ENCODE measurements at regions not wholly inside any gene's neighbourhood (a gene's known extent, or its start where the extent isn't known, plus 50 kb on each side); places are given as distances from the start of the nearest gene placed in this dataset.
"Not testable (repeated sequence)": the region's sequence is repeated elsewhere in the genome, so short reads cannot be mapped to it uniquely, and the experiment has no call there.

- TF ChIP-seq CTCF (IDR thresholded peaks at IDR 0.05; ENCODE audit: low read depth, low read length, missing control alignments) = no peak
- DNase-seq (ENCODE audit: low read depth) = no peak
- no peak overlapping the region for H3K4me3 ChIP-seq (ENCODE audit: low read depth, low read length)
Observed at GRCh38 chr9:93893194-93893593, 62.0 kb downstream of the BARX1 start.

DNA sequence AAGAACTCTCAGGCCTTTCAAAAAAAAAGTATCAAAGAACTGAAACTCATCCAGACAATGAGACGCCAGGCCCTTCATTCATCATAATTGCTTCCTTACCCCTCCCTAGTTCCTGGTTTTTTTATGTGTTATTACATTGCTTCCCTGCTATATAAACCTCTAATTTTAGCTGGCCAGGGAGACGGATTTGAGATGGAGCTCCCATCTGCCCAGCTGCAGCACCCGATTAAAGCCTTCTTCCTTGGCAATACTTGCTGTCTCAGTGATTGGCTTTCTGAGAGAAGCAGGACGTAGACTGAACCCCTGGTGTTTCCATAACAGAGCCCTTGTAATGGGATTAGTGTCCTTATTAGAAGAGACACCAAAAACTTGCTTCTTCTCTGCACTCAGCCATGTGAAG lies 62.4 kb downstream of the BARX1 start:
- TF ChIP-seq CTCF (IDR thresholded peaks at IDR 0.05; ENCODE audit: low read depth, low read length, missing control alignments) = no peak
- no peak for DNase-seq (ENCODE audit: low read depth)
- no peak overlapping the region for H3K4me3 ChIP-seq (ENCODE audit: low read depth, low read length)

GRCh38 chr9:93891549-93892310 lies 63.4 kb downstream of the BARX1 start:
- no peak for TF ChIP-seq CTCF (IDR thresholded peaks at IDR 0.05; ENCODE audit: low read depth, low read length, missing control alignments)

GRCh38 chr9:93891050-93891449 lies 64.1 kb downstream of the BARX1 start:
- DNase-seq (ENCODE audit: low read depth) = no peak
- no peak for TF ChIP-seq CTCF (IDR thresholded peaks at IDR 0.05; ENCODE audit: low read depth, low read length, missing control alignments)
- H3K4me3 ChIP-seq (ENCODE audit: low read depth, low read length) = no peak overlapping the region

More at GRCh38 chr9:93891549-93892310, 63.4 kb downstream of the BARX1 start:
- no peak for DNase-seq (ENCODE audit: low read depth)
- no peak overlapping the region for H3K4me3 ChIP-seq (ENCODE audit: low read depth, low read length)

DNA sequence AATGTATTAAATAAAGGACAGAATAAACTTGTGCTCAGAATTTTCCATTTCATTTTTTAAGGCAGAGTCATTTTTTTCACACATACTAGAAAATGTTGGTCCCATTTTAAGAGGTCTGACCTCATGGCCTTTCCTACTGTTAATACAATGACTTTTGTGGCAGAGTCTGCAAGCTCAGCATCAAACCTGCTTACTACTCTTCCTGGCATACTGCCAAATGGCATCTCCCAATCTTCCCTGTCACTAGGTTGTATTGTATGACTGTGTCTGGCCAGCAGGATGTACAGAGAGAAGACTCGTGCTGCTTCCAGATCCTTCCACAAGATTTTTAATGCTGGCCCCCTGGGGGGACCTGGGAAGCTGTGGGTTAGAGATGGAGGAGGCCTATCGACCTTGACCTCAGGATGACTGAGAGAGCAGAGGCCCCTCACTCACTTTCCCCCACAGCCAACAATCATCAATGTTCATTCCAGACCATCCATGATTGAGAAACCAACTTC lies 64.7 kb downstream of the BARX1 start:
- no peak for TF ChIP-seq CTCF (IDR thresholded peaks at IDR 0.05; ENCODE audit: low read depth, low read length, missing control alignments)
- no peak for DNase-seq (ENCODE audit: low read depth)
- H3K4me3 ChIP-seq (ENCODE audit: low read depth, low read length) = no peak overlapping the region

GRCh38 chr9:93886911-93887310 lies 68.2 kb downstream of the BARX1 start:
- H3K4me3 ChIP-seq (ENCODE audit: low read depth, low read length) = no peak overlapping the region
- no peak for DNase-seq (ENCODE audit: low read depth)
- no peak for TF ChIP-seq CTCF (IDR thresholded peaks at IDR 0.05; ENCODE audit: low read depth, low read length, missing control alignments)

GRCh38 chr9:93884808-93885207 lies 70.3 kb downstream of the BARX1 start:
- TF ChIP-seq CTCF (IDR thresholded peaks at IDR 0.05; ENCODE audit: low read depth, low read length, missing control alignments) = no peak
- no peak overlapping the region for H3K4me3 ChIP-seq (ENCODE audit: low read depth, low read length)
- DNase-seq (ENCODE audit: low read depth) = no peak

DNA sequence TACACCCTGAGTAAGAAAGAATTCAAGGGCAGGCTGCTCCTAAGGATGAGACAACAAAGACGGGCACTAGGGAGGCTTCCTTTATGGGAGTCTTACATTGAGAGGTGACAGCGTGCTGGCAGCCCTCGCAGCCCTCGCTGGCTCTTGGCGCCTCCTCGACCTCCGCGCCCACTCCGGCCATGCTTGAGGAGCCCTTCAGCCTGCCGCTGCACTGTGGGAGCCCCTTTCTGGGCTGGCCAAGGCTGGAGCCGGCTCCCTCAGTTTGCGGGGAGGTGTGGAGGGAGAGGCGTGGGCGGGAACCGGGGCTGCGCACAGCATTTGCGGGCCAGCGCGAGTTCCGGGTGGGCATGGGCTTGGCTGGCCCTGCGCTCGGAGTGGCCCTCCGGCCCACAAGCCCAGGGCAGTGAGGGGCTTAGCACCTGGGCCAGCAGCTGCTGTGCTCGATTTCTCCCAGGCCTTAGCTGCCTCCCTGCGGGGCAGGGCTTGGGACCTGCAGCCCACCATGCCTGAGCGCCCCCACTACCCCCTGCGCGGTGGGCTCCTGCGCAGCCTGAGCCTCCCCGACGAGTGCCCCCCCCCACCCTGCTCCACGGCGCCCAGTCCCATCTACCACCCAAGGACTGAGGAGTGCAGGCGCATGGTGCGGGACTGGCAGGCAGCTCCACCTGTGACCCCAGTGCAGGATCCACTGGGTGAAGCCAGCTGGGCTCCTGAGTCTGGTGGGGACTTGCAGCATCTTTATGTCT lies 75.3 kb downstream of the BARX1 start:
- H3K4me3 ChIP-seq (ENCODE audit: low read depth, low read length); DNase-seq (ENCODE audit: low read depth): not testable (repeated sequence)

Data from GM12864 (cell line).